GM12875 (cell line): ENCODE measurements at regions not wholly inside any gene's neighbourhood (a gene's known extent, or its start where the extent isn't known, plus 50 kb on each side); places are given as distances from the start of the nearest gene placed in this dataset.

ENCODE experiments used
- H3K4me3 ChIP-seq: one replicate; pipeline ENCODE4 v1.5.1; 2011; ENCODE audit warnings: low read depth, low read length, control low read depth
- TF ChIP-seq, protein P1 (sequence below): IDR thresholded peaks from 2 replicates; pipeline ENCODE4 v1.5.1; 2011; ENCODE audit warnings: low read depth, mild to moderate bottlenecking, control low read depth, inconsistent platforms, low read length, moderate library complexity, borderline replicate concordance; ENCODE audit not compliant: insufficient read depth

DNA sequence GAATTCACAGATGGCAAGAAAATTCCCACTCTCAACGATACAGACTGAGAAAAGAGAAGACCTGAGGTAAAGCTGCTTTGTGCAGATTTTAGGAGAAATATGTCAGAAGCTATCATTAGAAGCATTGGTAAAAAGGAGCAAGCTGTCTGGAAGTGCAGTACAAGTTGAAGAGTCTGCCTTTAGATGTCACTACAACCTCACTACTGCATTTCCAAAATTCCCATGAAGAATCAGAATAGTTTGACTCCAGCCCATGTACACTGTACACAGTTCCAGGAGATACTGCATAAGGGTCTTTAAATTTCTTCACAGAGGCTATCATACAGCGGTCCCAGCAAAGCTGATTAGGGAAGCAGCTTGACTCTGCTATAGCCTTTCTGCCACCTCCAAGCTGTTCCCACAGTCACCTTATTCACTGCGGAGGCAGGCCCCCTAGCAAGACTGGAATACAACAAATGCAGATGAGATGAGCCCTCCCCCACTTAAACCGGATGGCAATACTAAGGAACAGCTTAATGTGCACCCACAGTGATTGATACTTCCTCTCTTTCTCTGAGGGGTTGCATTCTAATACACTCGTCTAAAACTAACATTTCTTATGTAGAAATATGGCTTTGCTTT lies 527.4 kb downstream of the TMEM182 start:
- TF ChIP-seq, protein P1, sequence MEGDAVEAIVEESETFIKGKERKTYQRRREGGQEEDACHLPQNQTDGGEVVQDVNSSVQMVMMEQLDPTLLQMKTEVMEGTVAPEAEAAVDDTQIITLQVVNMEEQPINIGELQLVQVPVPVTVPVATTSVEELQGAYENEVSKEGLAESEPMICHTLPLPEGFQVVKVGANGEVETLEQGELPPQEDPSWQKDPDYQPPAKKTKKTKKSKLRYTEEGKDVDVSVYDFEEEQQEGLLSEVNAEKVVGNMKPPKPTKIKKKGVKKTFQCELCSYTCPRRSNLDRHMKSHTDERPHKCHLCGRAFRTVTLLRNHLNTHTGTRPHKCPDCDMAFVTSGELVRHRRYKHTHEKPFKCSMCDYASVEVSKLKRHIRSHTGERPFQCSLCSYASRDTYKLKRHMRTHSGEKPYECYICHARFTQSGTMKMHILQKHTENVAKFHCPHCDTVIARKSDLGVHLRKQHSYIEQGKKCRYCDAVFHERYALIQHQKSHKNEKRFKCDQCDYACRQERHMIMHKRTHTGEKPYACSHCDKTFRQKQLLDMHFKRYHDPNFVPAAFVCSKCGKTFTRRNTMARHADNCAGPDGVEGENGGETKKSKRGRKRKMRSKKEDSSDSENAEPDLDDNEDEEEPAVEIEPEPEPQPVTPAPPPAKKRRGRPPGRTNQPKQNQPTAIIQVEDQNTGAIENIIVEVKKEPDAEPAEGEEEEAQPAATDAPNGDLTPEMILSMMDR = no peak
- no peak overlapping the region for H3K4me3 ChIP-seq

DNA sequence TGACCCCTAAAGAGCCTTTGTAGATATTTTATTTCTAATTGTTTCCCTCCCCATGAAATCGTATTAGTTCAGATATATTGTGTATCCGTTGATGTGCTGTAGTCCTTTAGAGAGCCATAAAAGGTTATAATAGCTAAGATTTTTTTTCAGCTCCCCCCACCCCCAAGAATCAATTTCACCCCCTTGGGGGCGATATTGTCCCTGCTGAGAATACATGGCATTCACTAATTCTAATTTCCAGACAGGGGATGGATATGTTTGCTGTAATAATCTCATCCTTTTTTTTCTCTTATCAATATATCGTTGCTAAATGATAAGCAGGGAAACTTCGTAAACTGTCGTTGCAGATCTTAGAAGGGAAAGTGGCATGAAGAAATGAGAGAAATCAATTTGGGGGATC lies 530.7 kb downstream of the TMEM182 start:
- H3K4me3 ChIP-seq = no peak overlapping the region
- TF ChIP-seq, protein P1 = no peak

DNA sequence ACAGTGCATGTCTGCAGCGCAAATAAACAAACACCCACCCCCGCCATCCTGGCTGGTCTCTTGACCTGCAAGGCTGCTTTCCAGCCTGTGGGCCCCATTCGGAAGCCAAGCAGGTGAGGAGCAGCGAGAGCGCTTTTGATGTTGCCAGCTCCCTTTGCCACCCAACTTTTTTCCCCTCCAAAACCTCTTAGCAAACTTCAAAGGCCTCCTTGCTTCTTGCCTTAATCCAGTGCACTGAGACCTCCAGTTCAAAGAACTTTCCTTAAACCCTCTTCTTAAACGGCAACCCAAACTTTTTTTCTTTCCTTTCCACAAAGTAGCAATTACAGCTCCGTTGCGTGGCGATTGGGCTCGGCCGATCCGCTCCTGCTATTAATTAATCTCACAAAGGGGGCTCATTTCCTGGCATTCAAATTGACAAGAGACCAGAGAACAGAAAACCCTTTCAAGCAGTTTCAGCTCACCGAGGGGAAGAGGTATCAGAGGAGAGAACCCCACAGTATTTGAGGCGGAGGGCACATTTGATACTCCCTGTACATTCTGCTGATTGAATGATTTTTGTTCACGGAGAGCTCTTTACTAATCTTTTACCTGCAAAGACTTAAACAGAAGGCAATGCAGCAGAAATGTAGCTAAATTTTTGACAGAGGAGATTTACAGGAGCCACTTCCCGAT lies 531.4 kb downstream of the TMEM182 start:
- TF ChIP-seq, protein P1 = no peak
- no peak overlapping the region for H3K4me3 ChIP-seq

DNA sequence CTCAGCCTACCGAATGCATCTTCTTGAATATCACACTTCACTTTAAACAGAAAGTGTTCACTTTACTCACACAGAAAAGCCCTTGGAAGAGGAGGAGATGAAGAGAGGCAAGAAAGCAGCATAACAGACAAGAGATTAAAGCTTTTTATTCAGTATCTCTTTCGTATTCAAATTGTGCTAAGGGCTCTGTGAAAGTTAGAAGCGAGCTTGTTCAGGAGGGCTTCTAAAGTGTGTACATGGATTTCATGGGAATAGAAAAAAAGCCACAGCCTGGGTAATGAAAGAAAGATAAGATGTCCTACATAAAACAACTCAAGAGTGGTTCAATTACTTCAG lies 531.9 kb downstream of the TMEM182 start:
- TF ChIP-seq, protein P1 = no peak
- H3K4me3 ChIP-seq = no peak overlapping the region

DNA sequence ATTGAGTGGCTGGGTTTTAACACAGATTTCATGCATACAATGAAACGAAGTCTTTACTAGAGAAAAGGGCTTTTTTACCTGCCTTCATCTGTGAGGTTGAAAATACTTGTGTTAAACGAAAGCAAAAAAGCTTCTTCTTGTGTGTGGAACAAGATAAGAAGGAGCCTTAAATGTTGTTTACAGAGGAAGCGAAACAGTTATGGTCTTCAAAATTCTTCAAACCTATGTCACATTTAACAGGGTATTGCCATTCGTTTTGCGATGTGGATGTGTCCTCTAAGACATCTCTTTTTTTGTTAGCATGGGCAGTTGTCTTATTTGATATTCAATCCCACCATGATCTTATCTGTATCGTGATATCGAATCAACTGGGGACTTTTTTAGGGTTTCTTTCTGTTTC lies 532.6 kb downstream of the TMEM182 start:
- TF ChIP-seq, protein P1 = no peak

DNA sequence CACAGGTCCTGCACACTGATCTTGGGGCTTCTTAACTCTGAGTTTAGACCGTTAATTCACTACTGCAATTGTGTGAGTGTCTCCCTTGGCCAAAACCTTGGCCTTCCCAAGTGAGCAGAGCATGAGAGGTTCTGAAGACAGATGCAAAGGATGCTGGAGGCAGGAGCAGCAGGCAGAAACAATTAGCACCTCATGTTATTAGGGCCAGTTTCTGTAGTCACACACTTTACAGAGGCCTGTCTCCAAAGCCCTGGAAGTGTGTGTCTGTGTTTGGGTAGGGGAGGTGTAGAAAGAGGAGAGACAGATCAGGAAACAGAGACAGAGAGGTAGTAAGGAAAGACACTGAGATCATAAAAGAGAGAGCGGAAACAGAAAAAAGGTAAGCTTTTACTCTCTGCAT lies 533.8 kb downstream of the TMEM182 start:
- no peak overlapping the region for H3K4me3 ChIP-seq
- TF ChIP-seq, protein P1 = no peak

More for the DNA sequence above, 532.6 kb downstream of the TMEM182 start:
- no peak overlapping the region for H3K4me3 ChIP-seq

DNA sequence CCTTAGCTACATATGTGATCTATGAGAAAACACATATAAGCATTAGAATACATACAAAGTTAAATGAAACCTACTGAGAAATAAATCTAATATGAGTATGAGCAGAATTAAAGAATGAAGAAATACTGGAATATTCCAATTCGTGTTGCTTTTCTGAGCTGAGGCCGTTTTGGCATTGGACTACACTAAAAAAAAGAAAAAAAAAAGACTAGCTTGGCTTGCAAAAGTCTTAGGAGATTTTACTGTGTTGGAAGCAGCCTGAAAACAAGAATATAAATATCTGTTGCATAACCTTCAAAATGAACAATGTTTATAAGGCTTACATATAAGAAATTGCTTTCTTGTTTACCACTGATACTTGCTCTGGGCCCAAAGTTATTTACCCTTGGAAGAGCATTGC lies 562.8 kb downstream of the TMEM182 start:
- H3K4me3 ChIP-seq = no peak overlapping the region
- TF ChIP-seq, protein P1 = no peak
